Mammary epithelial cell (primary cell): ENCODE measurements at regions not wholly inside any gene's neighbourhood (a gene's known extent, or its start where the extent isn't known, plus 50 kb on each side); places are given as distances from the start of the nearest gene placed in this dataset.

Source experiments
- EZH2 ChIP-seq: IDR thresholded peaks from 2 replicates; pipeline ENCODE4 v1.6.1; 2012; ENCODE audit warnings: low read length, inconsistent platforms, borderline replicate concordance
- TF ChIP-seq, protein P1 (sequence below), 2 donors: IDR thresholded peaks in 1 of 2; conservative IDR thresholded peaks in 1 of 2; 2 replicates each; pipeline ENCODE4 v1.5.1; 2011 to 2012; ENCODE audit warnings: inconsistent platforms in 2 of 2, low read length in 2 of 2, mild to moderate bottlenecking in 2 of 2, control low read depth in 1 of 2, low read depth in 1 of 2; ENCODE audit not compliant: insufficient read depth in 1 of 2; ENCODE audit errors: extremely low read depth in 1 of 2

DNA sequence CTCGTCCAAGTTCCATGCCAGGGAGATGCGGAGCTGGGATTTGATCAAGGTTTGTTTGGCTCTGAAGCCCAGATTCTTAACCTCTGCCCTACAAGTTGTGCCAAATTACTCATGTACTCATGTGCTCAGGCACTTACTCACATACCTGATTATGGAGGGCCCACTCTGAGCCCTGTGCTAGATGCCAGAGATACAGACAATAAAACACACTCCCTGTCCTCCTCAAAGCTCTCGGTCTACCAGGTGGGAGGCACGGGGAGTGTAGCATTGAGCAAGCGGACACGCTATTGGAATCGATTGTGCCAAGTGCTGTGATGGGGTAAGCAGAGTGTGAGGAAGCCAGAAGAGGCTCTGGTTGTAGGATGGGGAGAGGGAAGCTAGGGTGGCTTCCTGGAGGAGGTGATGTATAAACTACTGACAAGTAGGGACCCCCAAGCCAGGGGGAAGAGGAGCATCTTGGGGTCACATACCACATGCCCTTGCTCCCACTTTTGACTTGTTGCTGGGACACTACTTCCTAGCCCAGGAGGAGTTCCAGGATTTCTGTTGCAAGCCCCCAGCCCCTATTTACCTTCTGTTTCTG, 49.8 kb upstream of the IFNLR1 start:
- TF ChIP-seq, protein P1, sequence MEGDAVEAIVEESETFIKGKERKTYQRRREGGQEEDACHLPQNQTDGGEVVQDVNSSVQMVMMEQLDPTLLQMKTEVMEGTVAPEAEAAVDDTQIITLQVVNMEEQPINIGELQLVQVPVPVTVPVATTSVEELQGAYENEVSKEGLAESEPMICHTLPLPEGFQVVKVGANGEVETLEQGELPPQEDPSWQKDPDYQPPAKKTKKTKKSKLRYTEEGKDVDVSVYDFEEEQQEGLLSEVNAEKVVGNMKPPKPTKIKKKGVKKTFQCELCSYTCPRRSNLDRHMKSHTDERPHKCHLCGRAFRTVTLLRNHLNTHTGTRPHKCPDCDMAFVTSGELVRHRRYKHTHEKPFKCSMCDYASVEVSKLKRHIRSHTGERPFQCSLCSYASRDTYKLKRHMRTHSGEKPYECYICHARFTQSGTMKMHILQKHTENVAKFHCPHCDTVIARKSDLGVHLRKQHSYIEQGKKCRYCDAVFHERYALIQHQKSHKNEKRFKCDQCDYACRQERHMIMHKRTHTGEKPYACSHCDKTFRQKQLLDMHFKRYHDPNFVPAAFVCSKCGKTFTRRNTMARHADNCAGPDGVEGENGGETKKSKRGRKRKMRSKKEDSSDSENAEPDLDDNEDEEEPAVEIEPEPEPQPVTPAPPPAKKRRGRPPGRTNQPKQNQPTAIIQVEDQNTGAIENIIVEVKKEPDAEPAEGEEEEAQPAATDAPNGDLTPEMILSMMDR (conservative IDR thresholded peaks at IDR 0.05 in 1 of 2, IDR thresholded peaks at IDR 0.05 in 1 of 2; ENCODE audit: extremely low read depth in 1 of 2, insufficient read depth in 1 of 2, low read depth in 1 of 2, low read length in 2 of 2), result no peak
- TF ChIP-seq EZH2, result no peak
